GM12875 (cell line): ENCODE measurements at regions not wholly inside any gene's neighbourhood (a gene's known extent, or its start where the extent isn't known, plus 50 kb on each side); places are given as distances from the start of the nearest gene placed in this dataset.

ENCODE experiments used
- H3K4me3 ChIP-seq: one replicate; pipeline ENCODE4 v1.5.1; 2011; ENCODE audit warnings: low read depth, low read length, control low read depth
- TF ChIP-seq, protein P1 (sequence below): IDR thresholded peaks from 2 replicates; pipeline ENCODE4 v1.5.1; 2011; ENCODE audit warnings: low read depth, mild to moderate bottlenecking, control low read depth, inconsistent platforms, low read length, moderate library complexity, borderline replicate concordance; ENCODE audit not compliant: insufficient read depth

DNA sequence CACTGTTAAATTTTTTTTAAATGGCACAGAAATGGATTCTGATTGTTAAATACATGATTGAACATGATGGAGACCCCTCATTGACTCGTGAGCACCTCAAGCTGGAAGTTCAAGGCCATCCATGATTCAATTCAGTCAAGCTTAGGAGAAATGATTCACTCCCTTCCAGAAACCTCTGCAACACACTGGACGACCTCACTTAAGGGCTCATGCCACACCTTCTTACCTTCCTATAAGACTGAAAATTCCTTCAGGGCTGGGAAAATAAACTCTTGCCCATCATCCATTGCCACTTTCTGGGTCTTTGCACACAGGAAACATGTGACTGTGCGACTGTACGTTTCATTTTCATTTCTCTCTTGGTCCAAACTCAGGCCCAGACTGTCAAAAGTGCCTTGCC, 196.4 kb downstream of the TBXT start:
- H3K4me3 ChIP-seq: no peak overlapping the region
- TF ChIP-seq, protein P1, sequence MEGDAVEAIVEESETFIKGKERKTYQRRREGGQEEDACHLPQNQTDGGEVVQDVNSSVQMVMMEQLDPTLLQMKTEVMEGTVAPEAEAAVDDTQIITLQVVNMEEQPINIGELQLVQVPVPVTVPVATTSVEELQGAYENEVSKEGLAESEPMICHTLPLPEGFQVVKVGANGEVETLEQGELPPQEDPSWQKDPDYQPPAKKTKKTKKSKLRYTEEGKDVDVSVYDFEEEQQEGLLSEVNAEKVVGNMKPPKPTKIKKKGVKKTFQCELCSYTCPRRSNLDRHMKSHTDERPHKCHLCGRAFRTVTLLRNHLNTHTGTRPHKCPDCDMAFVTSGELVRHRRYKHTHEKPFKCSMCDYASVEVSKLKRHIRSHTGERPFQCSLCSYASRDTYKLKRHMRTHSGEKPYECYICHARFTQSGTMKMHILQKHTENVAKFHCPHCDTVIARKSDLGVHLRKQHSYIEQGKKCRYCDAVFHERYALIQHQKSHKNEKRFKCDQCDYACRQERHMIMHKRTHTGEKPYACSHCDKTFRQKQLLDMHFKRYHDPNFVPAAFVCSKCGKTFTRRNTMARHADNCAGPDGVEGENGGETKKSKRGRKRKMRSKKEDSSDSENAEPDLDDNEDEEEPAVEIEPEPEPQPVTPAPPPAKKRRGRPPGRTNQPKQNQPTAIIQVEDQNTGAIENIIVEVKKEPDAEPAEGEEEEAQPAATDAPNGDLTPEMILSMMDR: no peak

DNA sequence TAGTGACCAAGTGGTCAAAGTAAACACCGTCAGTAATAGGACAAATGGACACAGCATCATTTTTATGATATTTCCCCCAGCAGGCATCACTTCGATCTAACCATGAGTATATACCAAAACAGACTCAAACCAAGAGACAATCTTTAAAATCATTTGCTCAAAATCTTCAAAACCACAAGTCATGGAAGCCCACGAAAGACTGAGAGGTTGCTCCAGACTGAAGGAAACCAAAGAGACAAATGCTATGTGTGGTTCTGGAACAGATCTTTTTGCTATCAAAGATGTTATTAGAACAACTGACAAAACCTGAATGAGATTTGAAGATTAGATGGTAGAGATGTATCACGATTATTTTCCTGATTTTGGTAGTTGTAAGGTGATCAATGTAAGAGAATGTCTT, 197.7 kb downstream of the TBXT start:
- TF ChIP-seq, protein P1: no peak
- no peak overlapping the region for H3K4me3 ChIP-seq

DNA sequence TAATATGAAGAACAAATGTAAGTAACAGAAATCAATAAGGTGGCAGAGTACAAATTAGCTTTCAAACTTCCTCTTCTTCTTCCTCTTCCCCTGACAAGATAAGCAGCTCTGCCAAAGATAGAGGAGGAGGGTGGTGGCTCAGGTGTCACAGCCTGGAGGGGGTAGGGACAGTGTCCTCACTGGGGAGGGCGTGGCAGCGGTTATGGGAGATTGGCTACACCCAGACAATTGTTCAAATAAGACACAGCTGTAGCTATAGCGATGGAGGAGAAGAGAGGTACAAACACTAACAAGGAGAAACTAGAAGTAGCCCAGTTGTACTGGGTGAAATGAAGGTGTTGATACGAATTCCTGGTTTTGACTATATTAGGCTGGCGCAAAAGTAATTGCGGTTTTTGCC, 198.5 kb downstream of the TBXT start:
- H3K4me3 ChIP-seq: no peak overlapping the region
- TF ChIP-seq, protein P1: no peak

DNA sequence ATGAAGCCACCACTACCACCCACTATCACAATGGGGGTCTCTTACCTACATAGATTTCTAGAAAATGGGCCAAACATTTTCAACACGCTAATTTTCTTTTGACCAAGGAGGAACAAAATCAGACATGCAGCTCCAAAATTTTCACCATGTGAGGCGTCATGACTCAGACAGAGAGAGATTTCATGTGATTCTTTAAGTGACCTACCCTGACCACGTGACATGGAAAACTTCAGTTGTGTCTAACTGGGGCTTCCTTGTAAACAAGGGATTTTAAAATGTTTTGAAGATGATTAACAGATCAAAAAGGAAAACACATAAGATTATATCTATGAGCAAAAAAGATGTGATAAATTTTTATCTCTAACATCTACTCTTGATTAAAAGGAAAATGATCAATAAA, 199.2 kb downstream of the TBXT start:
- no peak overlapping the region for H3K4me3 ChIP-seq
- TF ChIP-seq, protein P1: no peak

DNA sequence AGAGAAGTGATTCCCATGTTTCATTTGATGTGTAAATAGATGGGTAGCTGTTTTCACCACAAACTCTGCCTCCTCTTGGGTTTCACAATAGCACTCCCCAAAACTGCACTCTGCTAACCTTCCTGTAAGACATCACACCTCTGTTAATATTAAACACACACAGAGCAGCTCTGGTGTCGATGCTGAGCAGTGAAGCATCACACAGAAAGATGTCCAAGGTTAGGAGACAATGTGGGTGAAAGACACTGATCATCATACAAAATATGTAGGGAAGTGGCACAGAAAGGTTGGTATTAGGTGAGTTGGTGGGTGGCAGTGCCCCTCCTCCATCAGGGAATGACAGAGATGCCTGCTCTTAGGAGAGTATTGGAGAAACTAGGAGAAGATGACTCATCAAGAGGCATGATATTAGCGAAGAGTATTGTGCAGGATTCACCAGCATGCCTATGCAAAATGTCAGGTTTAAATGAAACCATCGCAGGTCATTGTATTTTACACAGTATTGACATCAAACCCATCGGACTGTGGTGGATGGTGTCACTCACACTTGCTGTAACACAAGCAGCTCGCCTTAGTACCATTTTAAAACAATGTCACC, 199.7 kb downstream of the TBXT start:
- TF ChIP-seq, protein P1: no peak

DNA sequence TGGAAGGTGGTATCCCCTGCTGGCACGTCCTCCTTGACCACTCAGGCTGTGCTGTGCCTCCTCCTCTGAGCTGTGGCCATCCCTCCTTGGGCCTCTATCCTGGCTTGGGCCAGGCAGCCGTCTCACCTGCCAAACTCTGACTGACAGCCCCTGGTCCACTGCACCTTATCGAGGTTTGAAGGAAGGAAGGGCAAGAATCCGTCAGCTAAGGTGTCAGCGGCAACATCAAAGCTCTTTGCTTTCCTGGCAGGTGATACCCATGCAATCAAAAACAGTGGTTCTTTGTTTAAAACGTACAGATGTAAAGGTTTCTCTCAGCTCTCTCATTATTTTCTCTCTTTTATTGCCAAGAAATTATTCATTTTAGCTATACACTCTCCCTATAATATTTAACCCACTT, 203.9 kb downstream of the TBXT start:
- TF ChIP-seq, protein P1: no peak
- no peak overlapping the region for H3K4me3 ChIP-seq

More for the DNA sequence above, 199.7 kb downstream of the TBXT start:
- H3K4me3 ChIP-seq: no peak overlapping the region

DNA sequence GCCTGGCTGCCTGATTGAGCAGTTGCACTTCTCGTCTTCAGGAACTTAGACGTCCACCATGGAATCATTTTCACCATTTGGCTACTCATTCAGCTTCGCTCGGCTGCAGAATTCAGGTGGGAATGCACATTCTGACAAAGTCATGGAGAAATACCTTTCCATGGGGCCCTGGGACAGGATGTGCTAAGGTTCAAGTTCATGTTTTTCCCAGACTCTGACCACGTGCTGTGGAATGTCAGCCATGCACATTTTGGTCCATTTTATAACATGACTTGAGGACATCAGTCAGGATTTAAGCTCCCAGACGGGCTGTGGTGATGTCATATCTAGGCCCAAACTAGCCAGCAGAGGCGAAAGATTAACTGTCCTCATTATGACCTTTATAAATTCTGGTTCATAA, 205.3 kb downstream of the TBXT start:
- H3K4me3 ChIP-seq: no peak overlapping the region
- TF ChIP-seq, protein P1: no peak
